Upper lobe of left lung (tissue), 6 donors: ENCODE measurements at regions not wholly inside any gene's neighbourhood (a gene's known extent, or its start where the extent isn't known, plus 50 kb on each side); places are given as distances from the start of the nearest gene placed in this dataset.

Source experiments
- ATAC-seq, 2 donors: fragments of 200-7000 bp; cut with Tn5 transposase; one replicate each; pipeline ENCODE4 v1.9.1; 2022; ENCODE audit warnings: mild to moderate bottlenecking in 2 of 2, moderate library complexity in 2 of 2; ENCODE audit not compliant: low FRiP score in 2 of 2
- DNase-seq, 2 donors: peaks; one replicate each; pipeline ENCODE4 v3.0.0-alpha.2; 2019 to 2020
- H3K27ac ChIP-seq, 4 donors: fragments of 200-600 bp; sonication (generic); one replicate each; pipeline ENCODE4 v1.5.1; 2016 to 2019
- H3K27me3 ChIP-seq, 4 donors: fragments of 200-600 bp; sonication (generic); one replicate each; pipeline ENCODE4 v1.5.1; 2017 to 2019
- H3K36me3 ChIP-seq, 4 donors: fragments of 200-600 bp; sonication (generic); one replicate each; pipeline ENCODE4 v1.5.1; 2016 to 2019
- H3K4me1 ChIP-seq, 4 donors: fragments of 200-600 bp; sonication (generic); one replicate each; pipeline ENCODE4 v1.5.1; 2018 to 2019
- H3K4me3 ChIP-seq, 4 donors: fragments of 200-600 bp; sonication (generic); one replicate each; pipeline ENCODE4 v1.5.1; 2017 to 2019; ENCODE audit warnings: mild to moderate bottlenecking in 2 of 4, moderate library complexity in 1 of 4
- H3K9me3 ChIP-seq, 4 donors: fragments of 200-600 bp; sonication (generic); one replicate each; pipeline ENCODE4 v1.5.1; 2018 to 2019
- EP300 ChIP-seq, 4 donors: sonication (generic); formaldehyde crosslinking; IDR thresholded peaks; one replicate each; pipeline ENCODE4 v1.5.1; 2017; ENCODE audit warnings: antibody characterized with exemption in 4 of 4, control low read depth in 2 of 4
- POLR2A ChIP-seq, 4 donors: fragments of 450-650 bp; IDR thresholded peaks; one replicate each; pipeline ENCODE4 v1.5.1; 2016 to 2017; ENCODE audit warnings: antibody characterized with exemption in 4 of 4, mild to moderate bottlenecking in 2 of 4
- POLR2AphosphoS5 ChIP-seq, 2 donors: sonication (generic); formaldehyde crosslinking; IDR thresholded peaks; one replicate each; pipeline ENCODE4 v1.5.1; 2017; ENCODE audit warnings: antibody characterized with exemption in 2 of 2
- WGBS, 2 donors: methylation state at CpG; one replicate each; pipeline ENCODE4 v1.1.5; 2017 to 2018; 5-methylcytosine and 5-hydroxymethylcytosine counted together
- TF ChIP-seq, protein P1 (sequence below), 6 experiments: fragments of 450-650 bp in 4 of 6; fragments of 200-600 bp in 2 of 6; sonication (generic) in 2 of 6; IDR thresholded peaks; one replicate each; pipeline ENCODE4 v1.5.1; 2016 to 2019; ENCODE audit warnings: antibody characterized with exemption in 6 of 6
- donor health status: DM: no; HTN: no; CAD: no; lungs with moderate emphysema.
- donor health status: DM: no; HTN: yes; CAD: no; lungs with severe emphysema.

GRCh38 chr2:160868891-160869290, 291.3 kb upstream of the TANK start:
- 60 to 67% methylated on average over 3 of the region's 3 CpGs for WGBS, 2 donors
- H3K9me3 ChIP-seq, result no peaks in the 10 kb centered on the region
- no peaks in the 10 kb centered on the region for H3K36me3 ChIP-seq
- DNase-seq (no peak), ATAC-seq (no peak)
- H3K4me1 ChIP-seq, result peaks cover 8 to 21% (median 13%) of the 10 kb centered on the region in 4 donors
- H3K27ac ChIP-seq, result peak overlapping the region in 2 of 4 donors; percentile 9 to 35
- no peak overlapping the region for H3K4me3 ChIP-seq
- H3K27me3 ChIP-seq, result no peaks in the 10 kb centered on the region
- no peak for TF ChIP-seq EP300 (IDR thresholded peaks at IDR 0.05)
- TF ChIP-seq POLR2AphosphoS5 (IDR thresholded peaks at IDR 0.05), result no peak
- TF ChIP-seq POLR2A (IDR thresholded peaks at IDR 0.05), result no peak
- TF ChIP-seq, protein P1, sequence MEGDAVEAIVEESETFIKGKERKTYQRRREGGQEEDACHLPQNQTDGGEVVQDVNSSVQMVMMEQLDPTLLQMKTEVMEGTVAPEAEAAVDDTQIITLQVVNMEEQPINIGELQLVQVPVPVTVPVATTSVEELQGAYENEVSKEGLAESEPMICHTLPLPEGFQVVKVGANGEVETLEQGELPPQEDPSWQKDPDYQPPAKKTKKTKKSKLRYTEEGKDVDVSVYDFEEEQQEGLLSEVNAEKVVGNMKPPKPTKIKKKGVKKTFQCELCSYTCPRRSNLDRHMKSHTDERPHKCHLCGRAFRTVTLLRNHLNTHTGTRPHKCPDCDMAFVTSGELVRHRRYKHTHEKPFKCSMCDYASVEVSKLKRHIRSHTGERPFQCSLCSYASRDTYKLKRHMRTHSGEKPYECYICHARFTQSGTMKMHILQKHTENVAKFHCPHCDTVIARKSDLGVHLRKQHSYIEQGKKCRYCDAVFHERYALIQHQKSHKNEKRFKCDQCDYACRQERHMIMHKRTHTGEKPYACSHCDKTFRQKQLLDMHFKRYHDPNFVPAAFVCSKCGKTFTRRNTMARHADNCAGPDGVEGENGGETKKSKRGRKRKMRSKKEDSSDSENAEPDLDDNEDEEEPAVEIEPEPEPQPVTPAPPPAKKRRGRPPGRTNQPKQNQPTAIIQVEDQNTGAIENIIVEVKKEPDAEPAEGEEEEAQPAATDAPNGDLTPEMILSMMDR (IDR thresholded peaks at IDR 0.05), result no peak

GRCh38 chr2:160869411-160869810, 290.8 kb upstream of the TANK start:
- ATAC-seq, result peak in 1 of 2 donors; percentile 78
- no peak for DNase-seq
- H3K27me3 ChIP-seq, result no peaks in the 10 kb centered on the region
- H3K4me3 ChIP-seq, result no peak overlapping the region
- H3K27ac ChIP-seq, result no peak overlapping the region
- H3K9me3 ChIP-seq, result no peaks in the 10 kb centered on the region
- WGBS, 2 donors, result 46 to 49% methylated on average over 2 of the region's 2 CpGs
- TF ChIP-seq POLR2AphosphoS5 (IDR thresholded peaks at IDR 0.05), result peak in 1 of 2 donors; percentile 14
- TF ChIP-seq, protein P1 (IDR thresholded peaks at IDR 0.05), result no peak
- TF ChIP-seq EP300 (IDR thresholded peaks at IDR 0.05), result peak in 2 of 4 donors; percentile 17 to 20
- H3K4me1 ChIP-seq, result peaks cover 8 to 21% (median 13%) of the 10 kb centered on the region in 4 donors
- no peaks in the 10 kb centered on the region for H3K36me3 ChIP-seq

DNA sequence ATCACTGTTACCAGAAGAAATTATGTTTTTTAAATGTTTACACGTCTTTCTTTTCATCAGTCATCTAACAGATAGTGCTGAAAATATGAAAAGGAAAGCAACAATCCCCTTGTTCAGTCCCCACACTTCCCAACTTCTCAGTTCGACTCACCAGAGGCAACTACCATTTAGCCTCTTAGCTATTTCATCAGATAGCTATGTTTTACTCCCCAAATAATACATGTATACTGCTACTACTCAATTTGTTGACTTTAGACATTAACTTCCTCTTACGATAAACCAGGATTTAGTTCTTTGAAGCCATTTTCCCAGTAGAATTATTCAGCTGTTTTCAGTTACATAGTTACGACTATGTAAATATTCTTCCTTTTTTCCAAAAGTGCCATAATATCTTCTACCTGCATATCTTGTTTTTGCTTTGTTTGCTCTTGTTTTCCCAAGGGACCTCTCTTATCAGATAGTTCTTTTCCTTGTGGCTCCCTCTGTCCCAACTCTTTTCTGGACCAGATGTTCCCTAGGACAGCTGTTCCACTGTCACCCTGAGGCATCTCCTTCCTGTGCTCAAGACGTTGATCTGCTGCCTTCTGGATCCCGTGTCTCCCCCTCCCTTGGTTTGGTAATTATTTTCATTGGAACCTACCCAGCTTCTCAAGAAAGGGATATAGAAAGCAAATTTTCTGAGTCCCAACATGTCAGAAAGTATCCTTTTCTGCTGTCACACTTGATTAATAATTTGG, 289.3 kb upstream of the TANK start:
- no peak for TF ChIP-seq POLR2A (IDR thresholded peaks at IDR 0.05)
- peak in 1 of 2 donors; percentile 45 for TF ChIP-seq POLR2AphosphoS5 (IDR thresholded peaks at IDR 0.05)
- peaks cover 8 to 21% (median 13%) of the 10 kb centered on the region in 4 donors for H3K4me1 ChIP-seq
- H3K36me3 ChIP-seq, result no peaks in the 10 kb centered on the region
- no peak overlapping the region for H3K4me3 ChIP-seq
- DNase-seq, result no peak
- H3K9me3 ChIP-seq, result no peaks in the 10 kb centered on the region
- ATAC-seq, result peak in 1 of 2 donors; percentile 69
- 39 to 44% methylated on average over 6 of the region's 6 CpGs for WGBS, 2 donors
- peak overlapping the region in 3 of 4 donors; percentile 50 to 54 (median 52) for H3K27ac ChIP-seq
- no peaks in the 10 kb centered on the region for H3K27me3 ChIP-seq

GRCh38 chr2:160871953-160872352, 288.3 kb upstream of the TANK start:
- Histone ChIP-seq H3K4me3 (no peak overlapping the region), H3K9me3 (no peaks in the 10 kb centered on the region), H3K36me3 (no peaks in the 10 kb centered on the region), H3K4me1 (peaks cover 8 to 21% (median 13%) of the 10 kb centered on the region in 4 donors), H3K27ac (no peak overlapping the region), H3K27me3 (no peaks in the 10 kb centered on the region)
- no peak for DNase-seq
- TF ChIP-seq EP300 (IDR thresholded peaks at IDR 0.05), result no peak
- no peak for TF ChIP-seq POLR2A (IDR thresholded peaks at IDR 0.05)
- ATAC-seq, result no peak
- 80 to 96% methylated on average over 7 of the region's 7 CpGs for WGBS, 2 donors

- ATAC-seq, result no peak
- Histone ChIP-seq H3K9me3 (no peaks in the 10 kb centered on the region), H3K27me3 (no peaks in the 10 kb centered on the region), H3K27ac (no peak overlapping the region), H3K36me3 (no peaks in the 10 kb centered on the region), H3K4me1 (peaks cover 0 to 6% (median 1%) of the 10 kb centered on the region in 4 donors), H3K4me3 (no peak overlapping the region)
- TF ChIP-seq, protein P1 (IDR thresholded peaks at IDR 0.05), result no peak
- no peak for TF ChIP-seq EP300 (IDR thresholded peaks at IDR 0.05)
- TF ChIP-seq POLR2A (IDR thresholded peaks at IDR 0.05), result no peak
- TF ChIP-seq POLR2AphosphoS5 (IDR thresholded peaks at IDR 0.05), result no peak
- 93 to 99% methylated on average over 2 of the region's 2 CpGs for WGBS, 2 donors
- DNase-seq, result no peak
These were observed 284.2 kb upstream of the TANK start for GRCh38 chr2:160876029-160876428.

DNA sequence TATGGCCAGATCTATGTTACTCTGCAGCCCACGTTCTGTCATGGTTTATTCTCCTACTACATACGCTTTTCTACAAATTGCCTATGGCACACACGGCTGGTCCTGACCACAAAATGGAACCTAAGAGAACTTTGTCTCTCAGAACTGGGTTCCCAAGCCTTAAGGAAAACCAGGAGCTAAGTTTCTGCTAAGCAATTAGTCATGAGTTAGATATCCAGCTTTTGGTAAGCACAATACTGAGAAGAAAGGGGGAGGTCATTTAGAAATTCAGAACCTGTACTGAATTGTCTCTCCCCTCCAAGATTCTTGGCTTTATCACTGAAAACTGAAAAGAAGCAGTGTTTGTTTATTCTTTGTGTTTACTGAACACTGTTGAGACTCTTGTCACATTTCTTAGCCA, 283.5 kb upstream of the TANK start:
- 90 to 91% methylated on average over 3 of the region's 3 CpGs for WGBS, 2 donors
- ATAC-seq, result no peak

More for the DNA sequence above, 283.5 kb upstream of the TANK start:
- Histone ChIP-seq H3K4me1 (no peaks in the 10 kb centered on the region), H3K27me3 (no peaks in the 10 kb centered on the region), H3K36me3 (no peaks in the 10 kb centered on the region), H3K4me3 (no peak overlapping the region), H3K9me3 (no peaks in the 10 kb centered on the region), H3K27ac (no peak overlapping the region)
- TF ChIP-seq EP300 (IDR thresholded peaks at IDR 0.05), result no peak
- TF ChIP-seq POLR2A (IDR thresholded peaks at IDR 0.05), result no peak
- TF ChIP-seq, protein P1 (IDR thresholded peaks at IDR 0.05), result no peak
- TF ChIP-seq POLR2AphosphoS5 (IDR thresholded peaks at IDR 0.05), result no peak
- DNase-seq, result no peak
